ENCODE measurements at regions not wholly inside any gene's neighbourhood (a gene's known extent, or its start where the extent isn't known, plus 50 kb on each side); places are given as distances from the start of the nearest gene placed in this dataset.
"Not testable (repeated sequence)": the region's sequence is repeated elsewhere in the genome, so short reads cannot be mapped to it uniquely, and the experiment has no call there.

GRCh38 chrX:99988532-99988931, 421.5 kb downstream of the PCDH19 start:
- not testable (repeated sequence) for H3K27me3 ChIP-seq (ENCODE audit: insufficient read depth, low read length); H3K4me1 ChIP-seq (ENCODE audit: insufficient read depth, low read length); H3K4me3 ChIP-seq (ENCODE audit: low read length); H3K36me3 ChIP-seq (ENCODE audit: insufficient read depth, low read length); H3K9me3 ChIP-seq (ENCODE audit: insufficient read depth, low read depth, low read length); H3K27ac ChIP-seq (ENCODE audit: low read depth, low read length); H3K9ac ChIP-seq (ENCODE audit: low read depth, low read length)
- 100% methylated on average over 3 of the region's 3 CpGs for WGBS

- no peak overlapping the region for H3K4me3 ChIP-seq (ENCODE audit: low read length)
- no peaks in the 10 kb centered on the region for H3K27me3 ChIP-seq (ENCODE audit: insufficient read depth, low read length)
- no peaks in the 10 kb centered on the region for H3K36me3 ChIP-seq (ENCODE audit: insufficient read depth, low read length)
- 95% methylated on average over 1 of the region's 3 CpGs for WGBS
- no peaks in the 10 kb centered on the region for H3K4me1 ChIP-seq (ENCODE audit: insufficient read depth, low read length)
- H3K27ac ChIP-seq (ENCODE audit: low read depth, low read length) = no peak overlapping the region
- no peak overlapping the region for H3K9ac ChIP-seq (ENCODE audit: low read depth, low read length)
- H3K9me3 ChIP-seq (ENCODE audit: insufficient read depth, low read depth, low read length) = no peaks in the 10 kb centered on the region
Observed at GRCh38 chrX:99973572-99974226, 436.4 kb downstream of the PCDH19 start.

GRCh38 chrX:99939883-99940232, 470.2 kb downstream of the PCDH19 start:
- Histone ChIP-seq H3K9ac (ENCODE audit: low read depth, low read length) (no peak overlapping the region), H3K9me3 (ENCODE audit: insufficient read depth, low read depth, low read length) (no peaks in the 10 kb centered on the region), H3K4me1 (ENCODE audit: insufficient read depth, low read length) (no peaks in the 10 kb centered on the region), H3K27ac (ENCODE audit: low read depth, low read length) (no peak overlapping the region), H3K4me3 (ENCODE audit: low read length) (no peak overlapping the region), H3K36me3 (ENCODE audit: insufficient read depth, low read length) (no peaks in the 10 kb centered on the region), H3K27me3 (ENCODE audit: insufficient read depth, low read length) (no peaks in the 10 kb centered on the region)
- WGBS = 92% methylated on average over 15 of the region's 15 CpGs

- WGBS = 94% methylated on average over 29 of the region's 29 CpGs
- not testable (repeated sequence) for H3K27me3 ChIP-seq (ENCODE audit: insufficient read depth, low read length)
Observed at GRCh38 chrX:99939206-99939882, 470.7 kb downstream of the PCDH19 start.

GRCh38 chrX:99938464-99938863, 471.6 kb downstream of the PCDH19 start:
- Histone ChIP-seq H3K27ac (ENCODE audit: low read depth, low read length) (no peak overlapping the region), H3K36me3 (ENCODE audit: insufficient read depth, low read length) (no peaks in the 10 kb centered on the region)

More at GRCh38 chrX:99939206-99939882, 470.7 kb downstream of the PCDH19 start:
- not testable (repeated sequence) for H3K9me3 ChIP-seq (ENCODE audit: insufficient read depth, low read depth, low read length); H3K4me1 ChIP-seq (ENCODE audit: insufficient read depth, low read length); H3K4me3 ChIP-seq (ENCODE audit: low read length); H3K27ac ChIP-seq (ENCODE audit: low read depth, low read length); H3K9ac ChIP-seq (ENCODE audit: low read depth, low read length); H3K36me3 ChIP-seq (ENCODE audit: insufficient read depth, low read length)

GRCh38 chrX:99933865-99934264, 476.2 kb downstream of the PCDH19 start:
- H3K27ac ChIP-seq (ENCODE audit: low read depth, low read length) = no peak overlapping the region
- WGBS = 100% methylated on average over 1 of the region's 1 CpG
- no peak overlapping the region for H3K9ac ChIP-seq (ENCODE audit: low read depth, low read length)
- no peaks in the 10 kb centered on the region for H3K9me3 ChIP-seq (ENCODE audit: insufficient read depth, low read depth, low read length)
- no peaks in the 10 kb centered on the region for H3K36me3 ChIP-seq (ENCODE audit: insufficient read depth, low read length)
- no peak overlapping the region for H3K4me3 ChIP-seq (ENCODE audit: low read length)
- no peaks in the 10 kb centered on the region for H3K4me1 ChIP-seq (ENCODE audit: insufficient read depth, low read length)
- no peaks in the 10 kb centered on the region for H3K27me3 ChIP-seq (ENCODE audit: insufficient read depth, low read length)

More at GRCh38 chrX:99938464-99938863, 471.6 kb downstream of the PCDH19 start:
- Histone ChIP-seq H3K27me3 (ENCODE audit: insufficient read depth, low read length) (no peaks in the 10 kb centered on the region), H3K4me3 (ENCODE audit: low read length) (no peak overlapping the region), H3K9me3 (ENCODE audit: insufficient read depth, low read depth, low read length) (no peaks in the 10 kb centered on the region), H3K9ac (ENCODE audit: low read depth, low read length) (no peak overlapping the region), H3K4me1 (ENCODE audit: insufficient read depth, low read length) (no peaks in the 10 kb centered on the region)
- WGBS = 95% methylated on average over 10 of the region's 10 CpGs

GRCh38 chrX:99914635-99915034, 495.4 kb downstream of the PCDH19 start:
- H3K9me3 ChIP-seq (ENCODE audit: insufficient read depth, low read depth, low read length) = no peaks in the 10 kb centered on the region
- H3K27me3 ChIP-seq (ENCODE audit: insufficient read depth, low read length) = no peaks in the 10 kb centered on the region
- no peak overlapping the region for H3K27ac ChIP-seq (ENCODE audit: low read depth, low read length)
- no peaks in the 10 kb centered on the region for H3K4me1 ChIP-seq (ENCODE audit: insufficient read depth, low read length)
- WGBS = 100% methylated on average over 2 of the region's 2 CpGs
- no peak overlapping the region for H3K4me3 ChIP-seq (ENCODE audit: low read length)
- H3K36me3 ChIP-seq (ENCODE audit: insufficient read depth, low read length) = no peaks in the 10 kb centered on the region
- no peak overlapping the region for H3K9ac ChIP-seq (ENCODE audit: low read depth, low read length)

- Histone ChIP-seq H3K36me3 (ENCODE audit: insufficient read depth, low read length) (no peaks in the 10 kb centered on the region), H3K9me3 (ENCODE audit: insufficient read depth, low read depth, low read length) (no peaks in the 10 kb centered on the region), H3K27ac (ENCODE audit: low read depth, low read length) (no peak overlapping the region), H3K4me1 (ENCODE audit: insufficient read depth, low read length) (no peaks in the 10 kb centered on the region), H3K27me3 (ENCODE audit: insufficient read depth, low read length) (no peaks in the 10 kb centered on the region), H3K4me3 (ENCODE audit: low read length) (no peak overlapping the region), H3K9ac (ENCODE audit: low read depth, low read length) (no peak overlapping the region)
- 92% methylated on average over 4 of the region's 5 CpGs for WGBS
Observed at GRCh38 chrX:99913611-99914010, 496.5 kb downstream of the PCDH19 start.

GRCh38 chrX:99909946-99910345, 500.1 kb downstream of the PCDH19 start:
- Histone ChIP-seq H3K9me3 (ENCODE audit: insufficient read depth, low read depth, low read length) (no peaks in the 10 kb centered on the region), H3K27ac (ENCODE audit: low read depth, low read length) (no peak overlapping the region), H3K9ac (ENCODE audit: low read depth, low read length) (no peak overlapping the region), H3K36me3 (ENCODE audit: insufficient read depth, low read length) (no peaks in the 10 kb centered on the region), H3K4me1 (ENCODE audit: insufficient read depth, low read length) (no peaks in the 10 kb centered on the region), H3K4me3 (ENCODE audit: low read length) (no peak overlapping the region), H3K27me3 (ENCODE audit: insufficient read depth, low read length) (no peaks in the 10 kb centered on the region)
- 92% methylated on average over 1 of the region's 1 CpG for WGBS

GRCh38 chrX:99901091-99901490, 509.0 kb downstream of the PCDH19 start:
- H3K4me3 ChIP-seq (ENCODE audit: low read length) = no peak overlapping the region
- H3K27ac ChIP-seq (ENCODE audit: low read depth, low read length) = no peak overlapping the region
- no peaks in the 10 kb centered on the region for H3K36me3 ChIP-seq (ENCODE audit: insufficient read depth, low read length)
- no peaks in the 10 kb centered on the region for H3K9me3 ChIP-seq (ENCODE audit: insufficient read depth, low read depth, low read length)
- no peaks in the 10 kb centered on the region for H3K4me1 ChIP-seq (ENCODE audit: insufficient read depth, low read length)
- WGBS = 81% methylated on average over 4 of the region's 4 CpGs
- H3K27me3 ChIP-seq (ENCODE audit: insufficient read depth, low read length) = no peaks in the 10 kb centered on the region
- H3K9ac ChIP-seq (ENCODE audit: low read depth, low read length) = no peak overlapping the region

- Histone ChIP-seq H3K9me3 (ENCODE audit: insufficient read depth, low read depth, low read length) (no peaks in the 10 kb centered on the region), H3K27ac (ENCODE audit: low read depth, low read length) (no peak overlapping the region), H3K4me3 (ENCODE audit: low read length) (no peak overlapping the region), H3K36me3 (ENCODE audit: insufficient read depth, low read length) (no peaks in the 10 kb centered on the region), H3K27me3 (ENCODE audit: insufficient read depth, low read length) (no peaks in the 10 kb centered on the region), H3K9ac (ENCODE audit: low read depth, low read length) (no peak overlapping the region), H3K4me1 (ENCODE audit: insufficient read depth, low read length) (no peaks in the 10 kb centered on the region)
- 96% methylated on average over 14 of the region's 18 CpGs for WGBS
Observed at GRCh38 chrX:99887918-99888317, 522.2 kb downstream of the PCDH19 start.
